ENCODE measurements at regions not wholly inside any gene's neighbourhood (a gene's known extent, or its start where the extent isn't known, plus 50 kb on each side); places are given as distances from the start of the nearest gene placed in this dataset.

DNA sequence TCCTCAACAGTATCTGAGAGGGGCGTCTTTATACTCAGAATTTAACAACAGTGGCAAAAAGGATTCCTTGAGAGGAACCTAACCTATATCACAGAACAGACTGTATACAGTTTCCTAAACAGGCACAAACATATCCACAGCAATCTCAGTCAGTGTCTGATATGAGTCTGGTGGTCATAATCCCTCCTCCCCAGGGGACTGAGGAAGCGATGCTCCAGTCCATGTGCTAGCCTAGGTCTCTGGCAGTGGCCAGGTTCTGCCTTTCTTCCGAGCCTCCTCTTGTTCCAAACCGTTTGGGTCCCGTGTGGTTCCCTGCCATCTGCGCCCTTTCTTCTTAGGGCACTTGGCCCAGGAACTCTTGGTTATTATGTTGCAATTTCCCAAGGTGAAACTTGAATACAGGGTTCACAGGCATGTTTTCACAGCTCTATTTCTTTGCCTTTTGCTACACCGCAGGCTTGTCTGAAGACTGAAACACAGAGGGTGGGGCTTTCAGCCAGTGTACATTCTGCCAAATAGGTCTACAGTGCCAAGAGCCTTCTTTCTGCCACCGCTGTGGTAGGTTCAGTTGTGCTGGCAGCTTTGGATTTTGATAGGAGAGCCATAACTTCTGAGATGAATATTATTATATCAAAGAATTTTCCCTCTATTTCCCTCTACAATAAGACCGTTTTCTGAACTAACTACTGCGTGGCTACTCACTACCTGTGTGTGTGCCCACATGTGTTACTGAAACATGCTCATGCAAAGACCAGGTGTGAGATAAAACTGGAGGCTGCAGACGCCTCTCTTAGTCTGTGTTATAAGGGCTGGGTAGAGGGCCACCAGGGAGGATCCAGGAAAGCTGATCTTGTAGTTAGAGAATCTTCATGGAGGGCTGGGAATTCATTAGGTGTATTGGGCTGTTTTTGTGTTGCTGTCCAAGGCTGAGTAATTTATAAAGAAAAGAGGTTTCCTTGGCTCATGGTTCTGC lies 75.0 kb upstream of the HAAO start:
- TF ChIP-seq USF1 (IDR thresholded peaks at IDR 0.05) (no peak), RAD21 (IDR thresholded peaks at IDR 0.05; ENCODE audit: low read depth) (no peak), CEBPB (IDR thresholded peaks at IDR 0.05) (no peak), NFIC (IDR thresholded peaks at IDR 0.05) (no peak), CREB1 (IDR thresholded peaks at IDR 0.05; ENCODE audit: low read depth) (no peak), EGR1 (IDR thresholded peaks at IDR 0.05) (no peak)

GRCh38 chr2:42865884-42866881 lies 73.8 kb upstream of the HAAO start:
- no peak for TF ChIP-seq CEBPB (IDR thresholded peaks at IDR 0.05)
- TF ChIP-seq EP300 (IDR thresholded peaks at IDR 0.05; ENCODE audit: borderline replicate concordance): no peak
- TF ChIP-seq, protein P1, sequence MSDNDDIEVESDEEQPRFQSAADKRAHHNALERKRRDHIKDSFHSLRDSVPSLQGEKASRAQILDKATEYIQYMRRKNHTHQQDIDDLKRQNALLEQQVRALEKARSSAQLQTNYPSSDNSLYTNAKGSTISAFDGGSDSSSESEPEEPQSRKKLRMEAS (IDR thresholded peaks at IDR 0.05): no peak
- TF ChIP-seq TAF1 (IDR thresholded peaks at IDR 0.05; ENCODE audit: low read depth): no peak
- no peak for TF ChIP-seq FOXM1 (IDR thresholded peaks at IDR 0.05; ENCODE audit: borderline replicate concordance, low read depth)
- no peak for TF ChIP-seq NFIC (IDR thresholded peaks at IDR 0.05)
- no peak for TF ChIP-seq EGR1 (IDR thresholded peaks at IDR 0.05)
- TF ChIP-seq CREB1 (IDR thresholded peaks at IDR 0.05; ENCODE audit: low read depth): no peak
- no peak for TF ChIP-seq USF1 (IDR thresholded peaks at IDR 0.05)
- TF ChIP-seq TEAD4 (IDR thresholded peaks at IDR 0.05): no peak
- TF ChIP-seq, protein P2, sequence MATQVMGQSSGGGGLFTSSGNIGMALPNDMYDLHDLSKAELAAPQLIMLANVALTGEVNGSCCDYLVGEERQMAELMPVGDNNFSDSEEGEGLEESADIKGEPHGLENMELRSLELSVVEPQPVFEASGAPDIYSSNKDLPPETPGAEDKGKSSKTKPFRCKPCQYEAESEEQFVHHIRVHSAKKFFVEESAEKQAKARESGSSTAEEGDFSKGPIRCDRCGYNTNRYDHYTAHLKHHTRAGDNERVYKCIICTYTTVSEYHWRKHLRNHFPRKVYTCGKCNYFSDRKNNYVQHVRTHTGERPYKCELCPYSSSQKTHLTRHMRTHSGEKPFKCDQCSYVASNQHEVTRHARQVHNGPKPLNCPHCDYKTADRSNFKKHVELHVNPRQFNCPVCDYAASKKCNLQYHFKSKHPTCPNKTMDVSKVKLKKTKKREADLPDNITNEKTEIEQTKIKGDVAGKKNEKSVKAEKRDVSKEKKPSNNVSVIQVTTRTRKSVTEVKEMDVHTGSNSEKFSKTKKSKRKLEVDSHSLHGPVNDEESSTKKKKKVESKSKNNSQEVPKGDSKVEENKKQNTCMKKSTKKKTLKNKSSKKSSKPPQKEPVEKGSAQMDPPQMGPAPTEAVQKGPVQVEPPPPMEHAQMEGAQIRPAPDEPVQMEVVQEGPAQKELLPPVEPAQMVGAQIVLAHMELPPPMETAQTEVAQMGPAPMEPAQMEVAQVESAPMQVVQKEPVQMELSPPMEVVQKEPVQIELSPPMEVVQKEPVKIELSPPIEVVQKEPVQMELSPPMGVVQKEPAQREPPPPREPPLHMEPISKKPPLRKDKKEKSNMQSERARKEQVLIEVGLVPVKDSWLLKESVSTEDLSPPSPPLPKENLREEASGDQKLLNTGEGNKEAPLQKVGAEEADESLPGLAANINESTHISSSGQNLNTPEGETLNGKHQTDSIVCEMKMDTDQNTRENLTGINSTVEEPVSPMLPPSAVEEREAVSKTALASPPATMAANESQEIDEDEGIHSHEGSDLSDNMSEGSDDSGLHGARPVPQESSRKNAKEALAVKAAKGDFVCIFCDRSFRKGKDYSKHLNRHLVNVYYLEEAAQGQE (IDR thresholded peaks at IDR 0.05; ENCODE audit: low read depth): no peak
- no peak for TF ChIP-seq RAD21 (IDR thresholded peaks at IDR 0.05; ENCODE audit: low read depth)
- TF ChIP-seq YY1 (IDR thresholded peaks at IDR 0.05; ENCODE audit: low read depth): no peak
- TF ChIP-seq ZBTB7A (IDR thresholded peaks at IDR 0.05; ENCODE audit: low read depth): no peak
- TF ChIP-seq TCF12 (IDR thresholded peaks at IDR 0.05; ENCODE audit: low read depth): no peak

DNA sequence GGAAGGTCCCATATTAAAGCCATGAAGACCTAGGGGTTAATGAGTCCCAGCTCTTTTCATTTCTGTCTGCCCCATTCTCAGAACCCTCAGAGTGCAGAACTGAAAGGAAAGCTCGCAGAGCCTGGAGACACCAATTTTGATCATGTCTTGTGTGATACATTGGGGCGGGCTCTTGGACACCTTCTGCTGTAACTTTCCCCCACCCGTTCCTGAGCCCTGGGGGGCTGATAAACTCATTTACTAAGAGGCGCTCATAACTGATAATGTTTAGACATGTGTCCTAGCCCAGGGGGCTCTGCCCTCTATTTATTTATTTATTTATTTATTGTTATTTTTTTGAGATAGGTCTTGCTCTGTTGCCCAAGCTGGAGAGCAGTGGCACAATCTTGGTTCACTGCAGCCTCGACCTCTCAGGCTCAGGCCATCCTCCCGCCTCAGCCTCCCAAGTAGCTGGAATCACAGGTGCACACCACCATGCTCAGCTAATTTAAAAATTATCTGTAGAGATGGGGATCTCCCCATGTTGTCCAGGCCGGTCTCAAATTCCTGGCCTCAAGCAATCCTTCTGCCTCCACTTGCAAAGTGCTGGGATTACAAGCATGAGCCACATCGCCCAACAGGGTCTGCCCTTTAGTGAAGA lies 72.4 kb upstream of the HAAO start:
- TF ChIP-seq USF1 (IDR thresholded peaks at IDR 0.05): no peak
- no peak for TF ChIP-seq EP300 (IDR thresholded peaks at IDR 0.05; ENCODE audit: borderline replicate concordance)
- TF ChIP-seq YY1 (IDR thresholded peaks at IDR 0.05; ENCODE audit: low read depth): no peak
- TF ChIP-seq TEAD4 (IDR thresholded peaks at IDR 0.05): no peak

GRCh38 chr2:42864222-42864621 lies 71.8 kb upstream of the HAAO start:
- TF ChIP-seq TCF12 (IDR thresholded peaks at IDR 0.05; ENCODE audit: low read depth): no peak

- TF ChIP-seq YY1 (IDR thresholded peaks at IDR 0.05; ENCODE audit: low read depth) (no peak), NFIC (IDR thresholded peaks at IDR 0.05) (no peak), TEAD4 (IDR thresholded peaks at IDR 0.05) (no peak)
Measured at GRCh38 chr2:42863751-42864150, 71.4 kb upstream of the HAAO start.

DNA sequence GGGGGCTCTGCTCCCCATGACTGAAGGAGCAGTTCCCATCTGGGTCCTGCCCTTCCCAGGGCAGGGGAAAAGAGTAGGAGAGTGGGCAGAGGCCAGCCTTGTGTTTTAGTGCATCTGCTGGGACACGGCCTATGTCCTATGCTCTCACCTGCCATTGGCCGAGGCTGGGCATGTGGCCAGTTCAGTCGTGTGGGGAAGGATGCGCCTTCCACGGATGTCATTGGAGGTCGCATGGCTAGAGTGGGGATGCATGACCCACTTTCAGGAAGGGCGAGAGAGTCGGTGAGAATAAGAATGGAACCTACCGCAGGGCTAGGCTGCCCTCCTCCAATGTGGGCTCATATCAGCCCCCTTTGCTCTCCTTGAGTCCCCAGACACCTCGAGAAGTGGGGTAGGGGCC lies 70.9 kb upstream of the HAAO start:
- TF ChIP-seq, protein P2 (IDR thresholded peaks at IDR 0.05; ENCODE audit: low read depth): no peak
- no peak for TF ChIP-seq TAF1 (IDR thresholded peaks at IDR 0.05; ENCODE audit: low read depth)
- TF ChIP-seq EGR1 (IDR thresholded peaks at IDR 0.05): no peak
- no peak for TF ChIP-seq TEAD4 (IDR thresholded peaks at IDR 0.05)
- TF ChIP-seq USF1 (IDR thresholded peaks at IDR 0.05): no peak
- no peak for TF ChIP-seq CEBPB (IDR thresholded peaks at IDR 0.05)
- TF ChIP-seq EP300 (IDR thresholded peaks at IDR 0.05; ENCODE audit: borderline replicate concordance): no peak
- TF ChIP-seq TCF12 (IDR thresholded peaks at IDR 0.05; ENCODE audit: low read depth): no peak
- no peak for TF ChIP-seq FOXM1 (IDR thresholded peaks at IDR 0.05; ENCODE audit: borderline replicate concordance, low read depth)
- no peak for TF ChIP-seq RAD21 (IDR thresholded peaks at IDR 0.05; ENCODE audit: low read depth)
- no peak for TF ChIP-seq CREB1 (IDR thresholded peaks at IDR 0.05; ENCODE audit: low read depth)
- no peak for TF ChIP-seq NFIC (IDR thresholded peaks at IDR 0.05)
- TF ChIP-seq ZBTB7A (IDR thresholded peaks at IDR 0.05; ENCODE audit: low read depth): no peak
- no peak for TF ChIP-seq YY1 (IDR thresholded peaks at IDR 0.05; ENCODE audit: low read depth)
- TF ChIP-seq, protein P1 (IDR thresholded peaks at IDR 0.05): no peak

Measured in Ishikawa (cell line).